Right renal cortex interstitium (tissue), 3 donors: ENCODE measurements at regions not wholly inside any gene's neighbourhood (a gene's known extent, or its start where the extent isn't known, plus 50 kb on each side); places are given as distances from the start of the nearest gene placed in this dataset.
A peak's percentile ranks its signal among the peaks of the same experiment; 100 is the strongest.
"Not testable (repeated sequence)": the region's sequence is repeated elsewhere in the genome, so short reads cannot be mapped to it uniquely, and the experiment has no call there.

ENCODE experiments used
- DNase-seq, 3 donors: peaks; one replicate each; pipeline ENCODE4 v3.0.0-alpha.2; 2013; ENCODE audit warnings: low read depth in 3 of 3, low spot score in 2 of 3

DNA sequence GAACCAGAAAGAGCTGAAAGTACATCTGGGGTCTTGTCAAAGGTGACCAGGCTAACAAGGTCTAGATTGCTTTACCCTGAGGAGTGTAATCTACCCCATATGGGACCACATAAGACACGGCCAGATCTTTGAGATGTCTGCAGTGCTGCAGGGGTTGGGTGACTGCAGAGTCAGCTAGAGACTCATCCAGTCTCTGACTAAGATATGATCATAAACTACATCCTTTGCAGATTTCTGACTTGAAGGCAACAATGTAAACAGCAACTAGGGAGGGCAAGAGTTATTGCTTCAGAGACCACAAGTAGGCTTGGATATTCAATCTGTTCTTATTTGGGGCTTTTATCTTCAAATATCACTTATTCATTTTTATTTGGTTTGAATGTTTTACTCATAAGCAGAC lies 1080.5 kb upstream of the FOXG1 start:
- DNase-seq, result no peak

DNA sequence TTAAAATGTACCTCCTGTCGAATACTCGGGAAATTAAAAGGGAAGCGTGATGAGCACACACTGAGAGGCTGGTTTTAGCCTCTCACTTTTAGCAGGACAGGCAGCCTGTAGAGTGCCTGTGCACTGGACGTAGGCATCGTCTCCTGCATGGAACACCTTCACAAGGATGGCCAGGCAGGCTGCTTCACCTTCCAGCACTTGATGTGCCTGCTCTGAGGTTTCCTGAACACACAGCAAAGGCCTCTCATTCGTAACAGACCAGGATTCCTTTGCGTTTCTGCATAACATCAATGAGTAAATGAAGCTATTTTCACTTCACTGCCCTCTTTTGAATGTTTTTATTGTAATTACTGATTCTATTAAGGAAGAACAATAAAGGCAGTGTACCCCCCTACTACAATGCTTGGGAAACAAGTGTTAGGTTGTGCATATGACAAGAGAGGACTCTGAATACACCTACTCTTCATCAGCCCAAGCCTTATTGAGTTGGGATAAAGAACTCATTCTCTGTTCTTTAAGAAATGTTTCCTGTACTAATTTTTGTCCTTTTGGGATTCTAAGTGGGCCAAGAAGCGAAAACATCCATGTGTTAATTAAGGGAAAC lies 1077.6 kb upstream of the FOXG1 start:
- DNase-seq, result no peak

DNA sequence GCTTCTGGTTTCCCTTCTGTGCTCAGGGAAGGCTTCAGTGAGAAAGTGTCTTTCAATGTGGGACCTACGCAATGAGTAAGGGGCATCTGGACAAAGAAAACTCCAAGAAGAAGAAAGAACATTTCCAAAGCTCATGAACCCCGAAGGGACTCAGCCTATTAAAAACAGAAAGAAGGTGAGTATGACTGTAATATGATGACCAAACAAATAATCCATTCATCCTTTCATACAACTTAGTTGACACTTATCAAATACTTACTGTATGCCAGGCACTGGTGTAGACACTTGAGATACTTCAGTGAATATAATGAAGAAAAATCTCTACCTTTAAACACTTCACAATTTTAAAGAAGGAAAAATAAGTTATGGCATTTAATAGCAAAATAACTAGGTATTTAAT lies 1054.2 kb upstream of the FOXG1 start:
- no peak for DNase-seq

DNA sequence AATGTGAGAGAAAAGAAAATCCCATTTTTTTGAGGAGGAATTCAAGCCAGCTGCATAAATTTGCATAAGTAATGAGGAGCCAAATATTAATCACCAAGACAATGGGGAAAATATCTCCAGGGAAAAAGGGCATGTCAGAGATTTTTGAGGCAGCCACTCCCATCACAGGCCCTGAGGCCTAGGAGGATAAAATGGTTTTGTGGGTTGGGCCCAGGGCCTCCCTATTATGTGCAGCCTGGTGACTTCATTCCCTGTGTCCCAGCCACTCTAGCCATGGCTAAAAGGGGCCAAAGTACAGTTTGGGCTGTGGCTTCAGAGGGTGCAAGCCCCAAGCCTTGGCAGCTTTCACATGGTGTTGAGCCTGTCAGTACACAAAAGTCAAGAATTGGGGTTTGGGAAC lies 1051.0 kb upstream of the FOXG1 start:
- DNase-seq, result no peak

DNA sequence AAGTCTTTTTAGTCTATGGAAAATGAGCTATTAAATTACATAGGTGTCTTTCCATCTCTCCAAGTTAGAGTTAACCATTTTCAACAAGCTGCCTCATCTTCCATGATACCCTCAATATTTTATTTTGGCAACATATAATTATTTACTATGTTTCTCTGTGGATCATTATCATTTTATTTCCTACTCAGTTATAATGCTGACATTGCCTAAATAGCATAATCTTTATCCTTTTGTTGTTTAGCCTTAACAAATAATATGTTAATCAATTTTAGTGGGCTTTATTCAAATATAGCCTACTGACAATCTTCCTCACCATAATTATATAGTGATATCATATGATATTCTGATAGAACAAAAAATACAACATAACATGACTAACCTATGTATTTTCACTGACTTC lies 1044.8 kb upstream of the FOXG1 start:
- no peak for DNase-seq

DNA sequence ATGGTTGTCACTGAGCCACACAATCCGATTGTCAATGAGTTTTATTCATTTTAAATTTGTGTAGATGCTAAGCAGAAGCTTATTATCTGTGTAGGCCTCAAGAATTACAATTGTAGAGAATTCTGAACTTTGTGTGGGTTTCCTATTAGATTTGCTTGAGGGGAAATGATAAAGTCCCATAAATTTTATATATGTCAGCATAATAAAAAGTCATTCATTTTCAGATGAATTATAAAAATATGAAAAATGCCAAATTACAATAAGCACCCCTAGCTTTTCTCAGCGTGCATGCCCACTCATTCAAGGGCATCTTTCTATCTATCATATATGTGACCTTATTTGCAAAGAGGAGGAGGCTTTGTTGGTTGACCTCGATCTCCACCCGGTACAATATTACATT lies 1041.1 kb upstream of the FOXG1 start:
- DNase-seq, result no peak

DNA sequence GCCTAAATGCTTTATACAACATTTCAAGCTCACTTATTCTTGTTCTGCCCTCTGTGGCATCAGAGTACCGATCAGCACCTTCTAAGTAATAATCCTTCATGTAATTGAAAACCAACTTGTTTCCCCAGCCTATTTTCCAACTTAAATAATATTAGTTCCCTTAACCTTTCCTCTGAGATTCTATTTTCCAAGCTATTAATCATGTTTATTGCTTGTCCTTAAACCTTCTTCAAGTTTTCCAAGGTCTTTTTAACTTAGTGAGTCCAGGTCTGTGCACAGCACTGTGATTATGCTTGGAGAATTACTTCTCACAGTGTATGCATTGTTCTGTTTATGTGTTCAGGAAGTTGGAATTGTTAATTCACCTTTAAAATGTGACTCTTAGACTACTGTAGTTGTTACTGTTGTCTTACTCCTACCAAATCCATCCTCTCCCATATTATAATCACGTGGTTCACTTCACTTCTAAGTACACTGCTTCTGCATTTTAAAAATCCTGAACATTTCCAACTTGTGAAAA lies 1039.3 kb upstream of the FOXG1 start:
- peak in 2 of 3 donors; percentile 5 to 15 for DNase-seq

DNA sequence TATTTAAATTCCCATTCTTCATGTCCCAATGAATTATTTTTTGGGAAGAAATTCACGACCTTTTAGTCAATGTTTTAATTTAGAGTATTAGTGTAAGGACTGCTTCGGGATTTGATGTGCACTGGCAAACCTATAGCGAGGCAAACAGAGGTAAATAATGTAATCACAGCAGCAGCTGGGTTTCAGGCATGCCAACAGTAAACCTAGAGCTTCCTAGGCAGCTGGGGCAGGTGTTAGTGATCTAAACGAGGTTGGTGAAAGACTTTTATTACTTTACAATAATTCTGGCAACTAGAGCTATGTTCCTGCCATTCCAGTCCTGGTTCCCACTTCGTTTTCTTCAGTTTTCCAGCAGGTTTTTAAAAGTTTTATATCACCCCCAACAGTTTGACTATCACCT lies 1036.4 kb upstream of the FOXG1 start:
- DNase-seq, result no peak

DNA sequence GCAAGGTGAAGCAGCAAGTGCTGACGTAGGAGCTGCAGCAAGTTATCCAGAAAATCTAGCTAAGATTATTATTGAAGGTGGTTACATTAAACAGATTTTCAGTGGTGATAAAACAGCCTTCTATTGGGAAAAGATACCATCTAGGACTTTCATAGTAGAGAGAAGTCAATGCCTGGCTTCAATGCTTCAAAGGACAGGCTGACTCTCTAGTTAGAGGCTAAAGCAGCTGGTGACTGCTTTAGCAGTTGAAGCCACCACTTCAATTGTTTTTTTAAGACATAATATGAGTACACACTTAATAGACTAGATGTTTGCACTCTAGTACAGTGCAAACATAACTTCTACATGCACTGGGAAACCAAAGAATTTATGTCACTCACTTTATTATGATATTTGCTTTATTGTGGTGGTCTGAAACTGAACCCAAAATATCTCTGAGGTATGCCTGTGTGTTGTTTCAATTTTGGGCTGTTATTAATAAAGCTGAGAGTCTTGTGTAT lies 1026.9 kb upstream of the FOXG1 start:
- no peak for DNase-seq

DNA sequence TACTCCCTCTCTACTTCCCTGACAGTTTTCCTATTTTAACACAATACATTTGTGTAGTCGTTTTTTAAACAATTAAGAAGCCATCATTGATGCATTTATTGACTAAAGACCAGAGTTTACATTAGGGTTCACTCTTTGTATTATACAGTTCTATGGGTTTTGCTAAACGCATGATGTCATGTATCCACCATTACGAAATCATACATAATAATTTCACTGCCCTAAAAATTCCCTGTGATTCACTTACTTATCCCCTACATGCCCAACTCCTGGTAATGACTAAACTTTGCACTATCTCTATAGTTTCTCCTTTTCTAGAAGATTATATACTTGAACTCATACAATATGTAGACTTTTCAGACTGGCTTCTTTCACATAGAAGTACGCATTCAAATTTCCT lies 1016.5 kb upstream of the FOXG1 start:
- DNase-seq, result no peak

DNA sequence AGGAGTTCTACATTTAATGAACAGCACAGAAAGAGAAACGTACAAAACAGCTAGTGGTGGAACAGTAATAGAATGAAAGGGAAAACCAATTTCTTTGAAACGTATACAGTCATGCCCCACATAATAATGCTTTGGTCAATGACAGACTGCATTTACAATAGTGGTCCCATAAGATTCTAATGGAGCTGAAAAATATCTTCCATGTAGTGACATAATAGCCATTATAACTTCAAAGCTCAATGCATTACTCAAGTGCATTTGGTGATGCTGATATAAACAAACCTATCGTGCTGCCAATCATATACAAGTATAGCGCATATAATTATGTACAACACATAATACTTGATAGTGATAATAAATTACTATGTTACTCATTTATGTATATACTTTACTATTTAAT lies 1008.9 kb upstream of the FOXG1 start:
- not testable (repeated sequence) for DNase-seq

DNA sequence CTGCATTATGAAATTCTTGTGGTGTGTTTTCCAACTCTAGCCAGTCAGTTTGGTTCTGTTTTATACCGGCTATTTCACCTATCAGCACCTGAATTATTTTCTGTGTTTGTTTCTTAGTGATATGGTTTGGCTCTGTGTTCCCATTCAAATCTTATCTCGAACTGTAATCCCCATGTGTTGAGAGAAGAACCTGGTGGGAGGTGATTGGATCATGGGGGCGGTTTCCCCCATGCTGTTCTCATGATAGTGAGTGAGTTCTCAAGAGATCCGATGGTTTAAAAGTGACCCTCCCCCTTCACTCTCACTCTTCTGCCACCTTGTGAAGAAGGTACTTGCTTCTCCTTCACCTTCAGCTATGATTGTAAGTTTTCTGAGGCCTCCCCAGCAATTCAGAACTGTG lies 1006.2 kb upstream of the FOXG1 start:
- not testable (repeated sequence) for DNase-seq

DNA sequence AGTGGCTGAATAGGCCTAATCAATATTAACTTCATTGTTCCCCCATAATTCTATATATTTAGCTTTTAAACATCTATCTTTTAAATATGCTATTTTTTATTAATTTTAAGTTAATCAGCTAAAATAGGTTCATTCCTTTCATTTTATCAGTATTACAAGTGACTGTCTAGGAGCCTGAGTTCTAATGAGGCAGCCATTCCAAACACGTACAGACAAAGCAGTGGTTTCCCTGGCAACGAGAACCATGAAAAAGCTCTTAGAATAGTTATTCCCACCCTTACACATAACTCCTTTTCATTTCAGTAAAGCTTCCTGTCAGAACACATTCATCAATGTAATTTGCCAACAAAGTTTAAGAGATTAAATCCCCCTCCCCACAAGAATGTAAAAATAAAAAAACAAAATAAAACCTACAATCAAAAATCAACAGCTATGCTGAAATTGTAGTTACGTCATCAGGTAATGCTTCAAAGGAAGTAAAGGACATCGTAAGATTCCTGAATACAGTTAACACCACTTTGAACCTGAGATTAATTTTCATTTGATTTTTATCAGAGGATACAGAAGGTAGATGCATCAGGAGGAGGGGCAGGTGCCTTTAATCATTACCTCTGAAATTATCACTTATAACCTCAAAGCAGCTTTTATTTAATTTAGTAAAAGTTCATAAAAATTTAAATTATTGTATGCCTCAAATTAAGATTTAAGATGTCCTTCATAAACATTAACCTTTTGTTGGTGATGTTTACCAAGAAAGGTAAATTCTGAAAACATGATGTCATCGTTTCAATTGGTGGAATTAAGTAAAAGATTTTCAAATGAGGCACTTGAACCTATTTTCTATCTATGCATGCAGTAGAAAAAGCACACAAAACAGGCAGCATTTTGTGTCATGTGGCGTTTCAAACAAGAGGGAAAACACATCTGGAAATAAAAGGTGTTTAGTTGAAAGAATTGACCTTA lies 967.2 kb upstream of the FOXG1 start:
- DNase-seq, result not testable (repeated sequence)

DNA sequence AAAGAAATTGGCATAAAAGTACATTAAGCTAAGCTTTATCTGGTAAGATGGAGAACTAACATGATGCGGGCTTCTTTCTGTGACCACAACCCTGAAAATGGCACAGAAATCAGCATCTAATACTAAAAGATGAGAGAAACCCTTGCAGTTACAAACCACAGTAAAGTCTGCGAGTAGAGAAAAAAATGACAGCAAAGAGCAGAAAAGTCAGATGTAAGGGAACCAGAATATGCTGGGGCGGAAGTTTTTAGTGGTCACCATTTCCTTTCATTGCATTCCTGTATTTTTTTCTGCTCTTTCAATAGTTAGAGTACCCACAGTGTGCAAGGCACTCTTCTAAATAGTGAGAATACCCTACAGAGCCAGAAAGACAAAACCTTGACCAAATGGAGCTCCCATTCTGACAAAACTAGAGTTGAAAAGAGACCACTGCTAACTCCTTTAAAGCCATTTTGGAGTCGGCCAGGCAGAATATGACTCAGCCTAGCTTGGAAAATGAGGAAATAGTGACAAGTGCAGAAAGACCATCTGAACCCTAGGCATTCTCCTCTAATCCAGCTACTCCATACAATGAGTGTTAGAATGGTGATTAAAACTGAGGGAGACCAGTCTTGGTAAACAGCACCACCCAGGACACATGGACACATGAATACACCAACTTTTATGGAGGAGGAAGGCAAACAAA lies 948.7 kb upstream of the FOXG1 start:
- not testable (repeated sequence) for DNase-seq

DNA sequence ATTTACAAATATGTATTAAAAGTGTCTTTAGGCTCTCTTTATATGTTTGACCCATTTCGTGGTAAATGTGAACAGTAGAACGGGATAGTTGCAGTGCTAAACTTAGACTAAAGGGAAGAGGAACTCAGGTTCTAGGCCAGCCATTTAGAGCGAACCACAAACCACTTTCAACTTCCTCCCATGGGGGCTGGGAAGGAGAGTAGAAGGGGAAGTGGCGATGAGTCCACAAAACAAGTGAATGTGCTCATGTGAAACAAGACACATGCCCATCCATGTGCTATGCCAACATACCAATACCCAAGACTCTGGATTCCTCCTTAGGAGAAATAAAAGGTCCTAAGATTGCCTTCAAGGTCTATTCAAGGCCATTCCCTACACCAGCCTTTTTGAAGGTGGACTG lies 940.4 kb upstream of the FOXG1 start:
- not testable (repeated sequence) for DNase-seq

DNA sequence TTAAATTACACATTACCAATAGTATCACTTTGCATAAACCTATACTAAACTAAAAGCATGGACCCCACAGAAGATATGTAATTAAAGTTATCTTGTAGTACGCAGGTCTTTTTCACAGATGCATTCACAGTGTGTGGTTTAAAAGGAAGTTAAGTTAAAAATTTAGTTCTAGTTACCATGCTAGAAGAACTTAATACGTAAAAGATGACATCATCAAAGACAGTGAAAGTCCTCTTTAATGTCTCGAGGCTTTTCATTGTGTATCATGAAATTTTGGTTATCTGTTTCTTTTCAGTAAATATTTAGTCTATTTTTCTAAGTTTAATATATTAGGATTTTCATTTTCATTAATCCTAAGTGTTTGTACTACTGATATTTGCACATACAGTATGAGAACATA lies 934.6 kb upstream of the FOXG1 start:
- DNase-seq, result not testable (repeated sequence)

DNA sequence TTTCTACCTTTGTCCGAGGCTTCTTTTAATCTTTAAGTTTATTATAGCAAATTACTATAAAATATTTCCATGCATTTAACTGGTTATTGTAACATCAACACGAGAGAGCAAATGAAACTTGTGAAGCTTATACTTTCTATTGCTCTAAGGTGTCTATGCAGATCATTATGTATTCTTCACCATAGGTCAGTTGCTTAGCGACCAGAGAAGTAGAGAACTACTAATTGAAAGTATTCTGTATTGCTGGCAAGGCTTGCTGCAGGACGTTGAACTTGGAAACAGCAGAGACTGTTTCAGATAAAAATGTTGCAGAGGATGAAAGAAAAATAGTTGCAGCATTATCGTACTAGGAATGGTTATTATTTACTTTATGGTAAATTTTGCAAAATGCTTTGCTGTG lies 933.6 kb upstream of the FOXG1 start:
- not testable (repeated sequence) for DNase-seq

DNA sequence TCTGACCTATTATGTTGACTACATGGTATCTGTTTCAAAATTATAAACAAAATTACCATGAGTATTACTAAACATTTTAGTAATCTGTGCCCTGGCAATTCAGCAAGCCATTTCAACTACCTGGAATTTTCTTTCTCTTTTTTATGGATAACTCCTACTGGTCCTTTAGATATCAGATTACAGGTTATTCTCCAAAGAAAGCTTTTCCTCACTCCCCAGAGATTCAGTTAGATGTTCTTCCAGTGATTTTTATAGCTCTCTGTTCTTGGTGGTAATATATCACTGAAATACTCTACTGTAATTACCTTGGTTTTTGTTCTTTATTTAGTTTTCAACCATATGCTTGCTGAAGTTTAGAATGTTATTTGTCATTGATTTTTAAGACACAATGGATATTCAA lies 930.2 kb upstream of the FOXG1 start:
- peak in 1 of 3 donors; percentile 3 for DNase-seq

DNA sequence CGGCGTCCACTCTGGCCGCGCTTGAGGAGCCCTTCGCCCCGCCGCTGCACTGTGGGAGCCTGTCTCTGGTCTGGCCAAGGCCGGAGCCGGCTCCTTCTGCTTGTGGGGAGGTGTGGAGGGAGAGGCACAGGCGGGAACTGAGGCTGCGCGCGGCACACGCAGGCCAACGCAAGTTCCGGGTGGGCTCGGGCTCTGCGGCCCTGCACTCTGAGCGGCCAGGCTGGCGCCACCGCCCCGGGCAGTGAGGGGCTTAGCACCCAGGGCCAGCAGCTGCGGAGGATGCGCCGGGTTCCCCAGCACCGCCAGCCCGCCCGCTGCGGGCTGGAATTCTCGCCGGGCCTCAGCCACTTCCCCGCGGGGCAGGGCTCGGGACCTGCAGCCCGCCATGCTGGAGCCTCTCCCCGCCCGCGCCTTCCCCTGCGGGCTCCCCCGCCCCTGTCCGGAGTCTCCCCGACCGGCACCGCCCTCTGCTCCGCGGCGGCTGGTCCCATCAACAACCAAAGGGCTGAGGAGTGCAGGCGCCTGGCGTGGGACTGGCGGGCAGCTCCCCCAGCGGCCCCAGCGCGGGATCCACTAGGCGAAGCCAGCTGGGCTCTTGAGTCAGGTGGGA lies 921.2 kb upstream of the FOXG1 start:
- DNase-seq, result no peak

DNA sequence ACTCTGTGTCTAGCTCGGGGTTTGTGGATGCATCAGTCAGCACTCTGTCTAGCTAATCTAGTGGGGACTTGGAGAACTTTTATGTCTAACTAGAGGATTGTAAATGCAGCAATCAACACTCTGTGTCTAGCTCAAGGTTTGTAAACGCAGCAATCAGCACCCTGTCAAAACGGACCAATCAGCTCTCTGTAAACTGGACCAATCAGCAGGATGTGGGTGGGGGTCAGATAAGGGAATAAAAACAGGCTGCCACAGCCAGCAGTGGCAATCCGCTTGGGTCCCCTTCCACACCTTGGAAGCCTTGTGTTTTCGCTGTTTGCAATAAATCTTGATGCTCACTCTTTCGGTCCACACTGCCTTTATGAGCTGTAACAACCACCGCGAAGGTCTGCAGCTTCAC lies 920.7 kb upstream of the FOXG1 start:
- DNase-seq, result no peak

DNA sequence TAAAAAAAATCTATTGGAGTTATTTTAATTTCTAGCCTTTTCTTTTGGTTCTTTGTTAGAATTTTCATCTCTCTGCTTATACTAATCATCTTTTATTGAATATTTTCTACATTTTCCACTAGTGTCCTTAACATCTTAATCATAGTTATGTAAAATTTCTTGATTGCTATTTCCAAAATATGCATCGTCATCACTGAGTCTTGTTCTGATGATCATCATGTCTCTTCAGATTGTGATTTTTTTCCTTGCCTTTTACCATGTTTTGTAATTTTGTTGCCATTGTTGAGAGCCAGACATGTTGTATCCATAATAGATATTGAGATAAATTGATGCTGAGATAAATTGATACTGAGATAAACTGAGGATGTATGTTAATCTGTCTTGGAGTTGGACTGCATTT lies 919.1 kb upstream of the FOXG1 start:
- DNase-seq, result not testable (repeated sequence)
